CD4-positive, alpha-beta T cell (primary cell): ENCODE measurements at regions not wholly inside any gene's neighbourhood (a gene's known extent, or its start where the extent isn't known, plus 50 kb on each side); places are given as distances from the start of the nearest gene placed in this dataset.

Experiments used
- ATAC-seq: fragments of 200-7000 bp; cut with Tn5 transposase; one replicate; pipeline ENCODE4 v1.10.0; 2022; ENCODE audit warnings: mild to moderate bottlenecking; ENCODE audit not compliant: poor library complexity
- CTCF ChIA-PET: fragments of 350-600 bp; sonication (Branson Sonifier 250); formaldehyde crosslinking; loops from one replicate; lab custom pipeline; 2021; ENCODE audit warnings: antibody characterized with exemption, inconsistent platforms; lab: Charles Lee
- POLR2A ChIA-PET: fragments of 350-600 bp; sonication (Branson Sonifier 250); formaldehyde crosslinking; loops from one replicate; lab custom pipeline; 2021; ENCODE audit warnings: antibody characterized with exemption, inconsistent platforms; lab: Charles Lee
- DNase-seq, 14 experiments: peaks; one replicate each; pipeline ENCODE4 v3.0.0-alpha.2; 2013 to 2020; ENCODE audit warnings: mixed read lengths in 2 of 14
- H3K27ac ChIP-seq, 2 donors: one replicate each; pipeline versions ENCODE4 v1.5.1 to v1.7.0; 2013; ENCODE audit warnings: low read length in 2 of 2, low read depth in 1 of 2, mild to moderate bottlenecking in 1 of 2
- H3K27me3 ChIP-seq, 2 experiments: 1 replicate in 1 of 2; 2 replicates in 1 of 2; pipeline versions ENCODE4 v1.6.1 to v1.7.0; 2013; ENCODE audit warnings: low read length in 2 of 2, control low read depth in 1 of 2, mild to moderate bottlenecking in 1 of 2, moderate library complexity in 1 of 2; ENCODE audit not compliant: insufficient read depth in 2 of 2, control insufficient read depth in 1 of 2
- H3K36me3 ChIP-seq: one replicate; pipeline ENCODE4 v1.6.1; 2013; ENCODE audit warnings: low read length, control low read depth; ENCODE audit not compliant: insufficient read depth
- H3K4me1 ChIP-seq: one replicate; pipeline ENCODE4 v1.6.1; 2013; ENCODE audit warnings: low read length, control low read depth; ENCODE audit not compliant: insufficient read depth
- H3K4me3 ChIP-seq: one replicate; pipeline ENCODE4 v1.5.1; 2013; ENCODE audit warnings: mild to moderate bottlenecking, low read length, moderate library complexity
- H3K9me3 ChIP-seq, 2 experiments: 1 replicate in 1 of 2; 2 replicates in 1 of 2; pipeline versions ENCODE4 v1.6.1 to v1.7.0; 2013; ENCODE audit warnings: low read length in 2 of 2, mild to moderate bottlenecking in 2 of 2, control low read depth in 1 of 2, moderate library complexity in 1 of 2; ENCODE audit not compliant: control insufficient read depth in 1 of 2, insufficient read depth in 1 of 2
- H3K27ac Mint-ChIP-seq: one replicate; pipeline ENCODE4 v1.8.0; 2020; ENCODE audit warnings: mixed read lengths
- H3K27me3 Mint-ChIP-seq: one replicate; pipeline ENCODE4 v1.8.0; 2021; ENCODE audit warnings: mixed read lengths
- H3K36me3 Mint-ChIP-seq: one replicate; pipeline ENCODE4 v1.8.0; 2021; ENCODE audit warnings: low read depth, mixed read lengths
- H3K4me1 Mint-ChIP-seq: one replicate; pipeline ENCODE4 v1.8.0; 2021; ENCODE audit warnings: low read depth, mixed read lengths
- H3K4me3 Mint-ChIP-seq: one replicate; pipeline ENCODE4 v1.8.0; 2020; ENCODE audit warnings: mild to moderate bottlenecking, mixed read lengths
- H3K9me3 Mint-ChIP-seq: one replicate; pipeline ENCODE4 v1.8.0; 2020; ENCODE audit warnings: mixed read lengths
- intact Hi-C, 2 experiments: fragments of 100-400 bp; cut with DNase I in 1 of 2; cut with micrococcal nuclease in 1 of 2; formaldehyde crosslinking; loops; one replicate each; pipeline versions ENCODE4 v1.15.1 to v1.9.0; 2023 to 2025; cut with DNase I, micrococcal nuclease
- TF ChIP-seq, protein P1 (sequence below): fragments of 200-600 bp; IDR thresholded peaks from one replicate; pipeline ENCODE4 v1.8.0; 2022; ENCODE audit warnings: antibody characterized with exemption, mild to moderate bottlenecking

DNA sequence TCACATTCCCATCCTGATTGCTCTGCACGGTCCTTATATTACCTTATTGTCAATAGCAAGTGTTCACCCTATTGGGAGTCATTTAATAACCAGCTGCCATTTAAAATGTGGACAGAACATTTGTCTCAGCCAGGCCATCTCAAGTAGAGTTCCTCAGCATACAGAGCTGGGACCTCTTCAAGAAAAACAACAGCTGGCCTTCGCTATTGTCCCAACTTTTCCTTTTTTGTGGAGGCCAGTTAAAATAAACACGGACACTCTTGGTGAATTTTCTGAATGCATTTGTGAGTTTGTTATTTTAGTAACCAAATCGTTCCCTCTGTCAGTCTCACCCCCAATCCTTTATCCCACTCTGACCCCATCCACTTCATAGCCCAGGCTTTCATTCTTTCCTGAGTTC is 395.3 kb upstream of the PITX2 start:
- ChIA-PET POLR2A (no interaction called here), CTCF (no interaction called here)
- H3K36me3 ChIP-seq: no peaks in the 10 kb centered on the region
- Mint-ChIP-seq H3K9me3 (peaks cover 2% of the 10 kb centered on the region), H3K27ac (no peak overlapping the region), H3K27me3 (no peaks in the 10 kb centered on the region), H3K4me1 (no peaks in the 10 kb centered on the region), H3K4me3 (no peak overlapping the region), H3K36me3 (no peaks in the 10 kb centered on the region)
- no peaks in the 10 kb centered on the region for H3K4me1 ChIP-seq
- H3K4me3 ChIP-seq: no peak overlapping the region
- DNase-seq (no peak), ATAC-seq (no peak)
- TF ChIP-seq, protein P1, sequence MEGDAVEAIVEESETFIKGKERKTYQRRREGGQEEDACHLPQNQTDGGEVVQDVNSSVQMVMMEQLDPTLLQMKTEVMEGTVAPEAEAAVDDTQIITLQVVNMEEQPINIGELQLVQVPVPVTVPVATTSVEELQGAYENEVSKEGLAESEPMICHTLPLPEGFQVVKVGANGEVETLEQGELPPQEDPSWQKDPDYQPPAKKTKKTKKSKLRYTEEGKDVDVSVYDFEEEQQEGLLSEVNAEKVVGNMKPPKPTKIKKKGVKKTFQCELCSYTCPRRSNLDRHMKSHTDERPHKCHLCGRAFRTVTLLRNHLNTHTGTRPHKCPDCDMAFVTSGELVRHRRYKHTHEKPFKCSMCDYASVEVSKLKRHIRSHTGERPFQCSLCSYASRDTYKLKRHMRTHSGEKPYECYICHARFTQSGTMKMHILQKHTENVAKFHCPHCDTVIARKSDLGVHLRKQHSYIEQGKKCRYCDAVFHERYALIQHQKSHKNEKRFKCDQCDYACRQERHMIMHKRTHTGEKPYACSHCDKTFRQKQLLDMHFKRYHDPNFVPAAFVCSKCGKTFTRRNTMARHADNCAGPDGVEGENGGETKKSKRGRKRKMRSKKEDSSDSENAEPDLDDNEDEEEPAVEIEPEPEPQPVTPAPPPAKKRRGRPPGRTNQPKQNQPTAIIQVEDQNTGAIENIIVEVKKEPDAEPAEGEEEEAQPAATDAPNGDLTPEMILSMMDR: no peak
- intact Hi-C loops: no loop called here
- H3K9me3 ChIP-seq: no peaks in the 10 kb centered on the region
- no peak overlapping the region for H3K27ac ChIP-seq
- no peaks in the 10 kb centered on the region for H3K27me3 ChIP-seq

GRCh38 chr4:111020476-111020875 is 397.6 kb upstream of the PITX2 start:
- no peaks in the 10 kb centered on the region for H3K27me3 Mint-ChIP-seq
- Histone ChIP-seq H3K4me1 (no peaks in the 10 kb centered on the region), H3K27me3 (no peaks in the 10 kb centered on the region), H3K4me3 (no peak overlapping the region), H3K9me3 (no peaks in the 10 kb centered on the region), H3K27ac (no peak overlapping the region), H3K36me3 (no peaks in the 10 kb centered on the region)
- TF ChIP-seq, protein P1: no peak
- H3K36me3 Mint-ChIP-seq: no peaks in the 10 kb centered on the region
- ChIA-PET POLR2A (no interaction called here), CTCF (no interaction called here)
- H3K4me1 Mint-ChIP-seq: no peaks in the 10 kb centered on the region
- intact Hi-C loops: no loop called here
- no peaks in the 10 kb centered on the region for H3K9me3 Mint-ChIP-seq
- ATAC-seq (no peak), DNase-seq (no peak)
- no peak overlapping the region for H3K27ac Mint-ChIP-seq
- no peak overlapping the region for H3K4me3 Mint-ChIP-seq

GRCh38 chr4:111020961-111021360 is 398.1 kb upstream of the PITX2 start:
- H3K4me3 Mint-ChIP-seq: no peak overlapping the region
- Histone ChIP-seq H3K4me1 (no peaks in the 10 kb centered on the region), H3K36me3 (no peaks in the 10 kb centered on the region), H3K27me3 (no peaks in the 10 kb centered on the region), H3K9me3 (no peaks in the 10 kb centered on the region), H3K27ac (no peak overlapping the region), H3K4me3 (no peak overlapping the region)
- no peaks in the 10 kb centered on the region for H3K9me3 Mint-ChIP-seq
- ATAC-seq: no peak
- H3K4me1 Mint-ChIP-seq: no peaks in the 10 kb centered on the region
- ChIA-PET POLR2A (no interaction called here), CTCF (no interaction called here)
- intact Hi-C loops: no loop called here
- no peak overlapping the region for H3K27ac Mint-ChIP-seq
- H3K36me3 Mint-ChIP-seq: no peaks in the 10 kb centered on the region
- TF ChIP-seq, protein P1: no peak
- H3K27me3 Mint-ChIP-seq: no peaks in the 10 kb centered on the region
- no peak for DNase-seq
